Right lobe of liver (tissue), 4 donors: ENCODE measurements at regions not wholly inside any gene's neighbourhood (a gene's known extent, or its start where the extent isn't known, plus 50 kb on each side); places are given as distances from the start of the nearest gene placed in this dataset.

Experiments used
- CTCF ChIP-seq, 4 donors: fragments of 200-600 bp in 3 of 4; fragments of 450-650 bp in 1 of 4; IDR thresholded peaks; one replicate each; pipeline versions ENCODE4 v1.5.1 to v1.8.0; 2016 to 2022; ENCODE audit warnings: antibody characterized with exemption in 4 of 4, mild to moderate bottlenecking in 2 of 4
- POLR2A ChIP-seq: fragments of 450-650 bp; IDR thresholded peaks from one replicate; pipeline ENCODE4 v1.6.1; 2017; ENCODE audit warnings: antibody characterized with exemption, mild to moderate bottlenecking
- donor health status: DM: no; HTN: no; CAD: no.
- donor health status: DM: no; HTN: no; CAD: no.
- donor health status: DM: no; HTN: yes; CAD: no.

- TF ChIP-seq POLR2A (no peak), CTCF (IDR thresholded peaks at IDR 0.05) (no peak)
These were observed 228.6 kb downstream of the ZNF621 start for GRCh38 chr3:40753291-40753770.
